Right kidney (tissue), 1 donor: ENCODE measurements at regions not wholly inside any gene's neighbourhood (a gene's known extent, or its start where the extent isn't known, plus 50 kb on each side); places are given as distances from the start of the nearest gene placed in this dataset.

Experiments used
- DNase-seq: peaks from one replicate; pipeline ENCODE4 v3.0.0-alpha.2; 2016

DNA sequence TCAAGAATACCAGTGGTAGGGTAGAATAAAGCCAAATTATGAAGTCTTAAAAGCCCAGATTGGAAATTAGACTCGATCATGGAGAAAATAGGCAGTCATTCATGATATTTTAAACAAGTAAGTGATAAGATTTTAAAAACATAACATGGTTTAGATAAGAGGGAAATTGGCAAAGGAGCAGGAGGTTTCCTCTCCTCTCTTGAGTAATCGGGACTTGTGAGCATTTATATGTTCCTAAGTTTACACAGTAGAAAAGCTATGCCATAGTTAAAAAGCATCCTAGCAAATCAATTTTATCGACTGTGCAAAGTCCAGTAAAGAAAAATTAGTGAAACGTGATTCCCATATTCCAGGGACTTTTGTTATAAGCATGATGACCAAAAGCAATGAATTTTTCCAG is 313.2 kb downstream of the AHR start:
- DNase-seq, result no peak

DNA sequence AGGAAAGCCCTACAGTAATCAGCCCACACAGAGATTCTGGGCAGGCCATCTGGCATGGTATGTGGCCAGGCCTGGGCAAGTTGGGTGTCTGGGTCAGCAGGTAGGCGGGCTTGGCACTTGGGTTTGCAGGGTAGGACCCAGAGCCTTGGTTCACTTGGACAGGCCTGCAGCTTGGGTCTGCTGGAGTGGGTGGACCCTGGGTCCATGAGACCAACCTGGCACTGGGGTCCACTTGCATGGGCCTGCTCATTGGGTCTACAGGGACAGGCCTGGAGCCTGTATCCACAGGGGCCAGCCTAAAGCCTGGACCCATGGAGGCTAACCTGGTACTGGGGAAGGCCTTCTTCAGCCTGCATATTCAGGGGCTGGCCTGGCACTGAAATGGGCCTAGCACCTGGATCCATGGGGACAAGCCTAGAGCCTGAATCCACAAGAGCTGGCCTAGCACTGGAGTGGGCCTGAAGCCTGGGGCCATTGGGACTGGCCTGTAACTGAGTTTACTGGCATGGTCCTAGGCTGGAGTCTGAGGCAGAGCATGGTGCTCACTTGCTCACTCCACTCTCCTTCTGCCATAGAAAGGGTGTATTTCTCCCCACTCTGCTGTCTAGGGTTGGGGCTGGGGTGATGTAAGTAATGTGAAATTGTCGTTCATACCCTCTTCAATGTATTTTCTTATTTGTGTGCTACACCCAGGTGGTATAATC is 315.0 kb downstream of the AHR start:
- no peak for DNase-seq

DNA sequence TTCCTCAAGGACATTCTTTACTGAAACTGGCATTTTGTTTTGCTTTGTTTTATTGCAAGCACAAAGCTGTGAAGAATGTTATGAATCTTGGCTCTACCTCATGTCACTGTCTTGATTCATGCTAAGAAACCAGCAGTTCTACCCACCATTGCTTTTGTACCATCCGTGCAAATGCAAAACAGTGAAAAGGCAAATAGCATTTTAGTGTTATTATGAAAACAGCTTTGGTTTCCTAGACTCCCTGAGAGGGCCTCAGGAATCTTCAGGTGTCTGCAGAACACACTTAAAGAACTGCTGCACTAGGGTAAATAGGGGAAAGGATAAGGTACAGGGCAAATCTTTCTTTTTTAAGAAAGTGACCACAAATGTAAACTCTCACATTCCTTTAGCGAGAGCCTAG is 318.9 kb downstream of the AHR start:
- DNase-seq, result no peak

DNA sequence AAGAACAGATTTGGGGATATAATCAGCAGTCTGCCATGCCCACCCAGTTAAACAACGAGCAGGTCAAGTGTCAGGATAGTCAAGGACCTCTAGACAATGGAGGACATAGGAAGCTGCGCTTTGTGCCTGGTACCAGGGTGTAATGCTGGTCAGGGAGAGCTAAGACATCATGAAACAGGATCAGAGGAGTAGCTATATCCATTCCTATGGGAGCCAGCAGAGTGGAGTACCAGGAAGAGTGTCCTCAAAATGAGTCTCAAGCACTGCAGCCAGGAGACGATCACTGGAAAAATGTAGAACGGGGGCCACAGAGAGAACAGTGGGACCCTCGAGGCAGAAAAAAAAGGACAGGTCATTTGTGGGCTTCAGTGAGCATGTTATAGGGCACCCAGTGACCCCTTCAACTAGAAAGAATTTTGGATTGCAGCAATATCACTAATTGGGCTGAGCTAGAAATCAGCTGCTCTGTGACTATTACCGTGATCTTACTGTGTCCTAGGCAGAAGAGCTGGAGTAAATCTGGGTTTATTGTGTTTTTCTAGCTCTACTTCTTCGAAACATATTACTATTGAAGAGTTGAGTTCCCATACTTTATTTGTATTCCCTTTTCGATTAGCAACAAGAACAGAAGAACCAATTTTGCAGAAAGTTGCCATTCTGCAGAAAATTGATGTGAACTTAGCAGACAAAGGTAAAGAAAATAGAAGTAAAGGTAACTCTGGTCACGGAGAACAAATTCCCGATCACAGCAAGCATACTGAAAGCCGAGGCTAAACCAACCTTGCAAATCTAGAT is 319.6 kb downstream of the AHR start:
- no peak for DNase-seq

DNA sequence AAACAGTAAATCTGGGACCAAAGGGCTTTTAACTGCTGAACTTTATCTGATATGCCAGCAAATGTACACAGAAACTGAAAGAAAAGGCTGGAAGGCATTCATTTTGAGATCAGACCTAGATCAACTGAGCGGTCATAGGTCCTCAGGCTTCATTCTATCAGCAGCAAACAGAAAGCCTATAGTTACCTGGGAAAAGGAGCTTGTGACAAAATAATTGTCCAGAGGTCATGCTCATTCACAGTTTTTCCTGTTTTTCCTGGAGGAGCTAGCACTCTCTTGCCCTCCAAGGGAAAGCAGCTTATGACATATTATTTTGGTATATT is 320.2 kb downstream of the AHR start:
- no peak for DNase-seq

DNA sequence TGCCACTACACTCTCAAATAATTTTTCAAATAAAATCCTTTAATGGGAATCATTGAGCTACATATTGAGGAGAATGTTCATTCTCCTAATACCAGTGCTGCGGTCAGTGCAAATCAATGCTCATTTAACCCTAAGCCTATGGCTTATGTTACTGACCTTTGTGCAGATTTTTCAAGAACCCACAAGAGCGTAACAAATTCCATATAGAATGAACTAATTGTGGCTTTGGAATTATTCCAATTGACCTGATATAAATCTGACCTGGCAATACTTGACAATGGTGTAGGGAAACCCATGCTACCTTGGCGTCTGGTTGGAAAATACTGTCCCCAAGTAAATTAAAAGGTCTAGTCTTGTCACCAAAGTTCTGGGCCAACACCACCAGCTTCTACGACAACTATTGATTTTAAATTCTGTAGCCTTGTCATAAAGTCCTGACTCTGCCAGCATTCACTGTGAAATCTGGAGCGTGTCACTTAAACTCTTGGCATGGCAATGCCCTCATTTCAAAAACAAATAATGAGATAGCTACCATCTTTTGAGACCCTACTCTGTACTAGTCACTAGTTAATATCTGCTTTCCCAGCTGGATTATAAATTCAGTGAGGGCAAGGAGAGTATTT is 320.9 kb downstream of the AHR start:
- DNase-seq, result no peak

DNA sequence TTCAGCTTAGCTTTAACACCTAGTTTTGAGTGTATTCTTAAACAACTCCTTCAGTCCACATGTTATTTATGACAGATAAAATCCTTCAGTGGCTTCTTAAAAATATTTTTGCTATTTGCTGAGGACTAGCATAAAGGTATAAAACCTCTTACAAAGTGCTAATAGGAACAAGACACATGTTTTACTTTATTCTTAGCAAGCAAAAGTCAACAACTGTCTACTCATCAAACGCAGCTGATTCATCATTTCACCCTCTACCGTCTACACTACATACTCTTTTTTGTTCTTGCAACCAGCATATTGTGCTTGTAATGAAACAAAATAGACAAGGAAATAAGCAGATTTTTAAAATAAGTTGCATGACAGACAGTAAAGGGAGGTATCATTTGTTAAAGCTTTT is 319.7 kb downstream of the SNX13 start:
- no peak for DNase-seq

DNA sequence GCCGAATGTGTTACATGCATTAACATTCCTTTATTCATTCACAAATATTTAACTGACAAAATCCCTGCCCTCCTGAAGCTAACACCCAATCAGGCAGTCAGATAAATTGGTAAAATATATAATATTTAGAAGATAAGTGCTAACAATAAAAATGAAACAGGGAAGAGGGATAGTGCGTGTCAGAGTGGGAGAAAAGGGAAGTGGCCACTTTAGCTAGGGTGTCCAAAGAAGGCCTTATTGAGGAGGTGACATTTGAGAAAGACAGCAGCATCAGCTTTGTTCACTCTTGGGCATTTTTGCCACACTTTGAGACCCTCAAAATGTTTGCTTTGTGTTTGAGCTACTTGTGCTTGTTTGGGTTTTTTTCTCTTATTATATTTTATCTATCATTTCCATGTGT is 317.8 kb downstream of the SNX13 start:
- no peak for DNase-seq

DNA sequence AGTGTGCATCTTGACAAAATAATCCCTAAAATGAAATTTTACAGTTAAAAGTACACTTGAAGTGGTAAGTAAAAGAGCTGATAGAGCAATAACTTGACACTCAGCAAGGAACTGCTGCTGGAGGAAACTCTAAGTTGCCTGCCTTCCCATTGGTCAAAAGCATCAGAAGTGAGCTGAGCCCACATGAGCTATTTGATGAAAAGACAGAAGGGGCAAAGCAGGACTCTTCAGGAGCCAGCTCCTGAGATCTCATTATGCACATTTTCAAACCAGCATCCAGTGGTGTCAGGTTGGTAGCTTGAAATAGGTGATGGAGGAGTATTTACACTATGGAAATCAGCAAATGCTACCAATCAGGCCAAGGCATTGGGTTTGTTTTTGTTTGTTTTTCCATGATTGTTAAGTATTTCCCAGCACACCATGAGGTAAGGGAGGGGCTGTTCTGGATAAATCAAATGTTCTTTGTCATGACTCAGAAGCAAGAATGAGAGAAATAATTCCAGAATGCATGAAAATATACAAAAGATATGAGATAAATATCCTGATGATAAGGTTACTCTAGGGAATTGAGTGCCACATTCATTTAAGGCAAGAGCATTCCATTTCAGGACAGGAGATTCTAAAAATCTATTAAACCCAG is 316.6 kb downstream of the SNX13 start:
- no peak for DNase-seq

DNA sequence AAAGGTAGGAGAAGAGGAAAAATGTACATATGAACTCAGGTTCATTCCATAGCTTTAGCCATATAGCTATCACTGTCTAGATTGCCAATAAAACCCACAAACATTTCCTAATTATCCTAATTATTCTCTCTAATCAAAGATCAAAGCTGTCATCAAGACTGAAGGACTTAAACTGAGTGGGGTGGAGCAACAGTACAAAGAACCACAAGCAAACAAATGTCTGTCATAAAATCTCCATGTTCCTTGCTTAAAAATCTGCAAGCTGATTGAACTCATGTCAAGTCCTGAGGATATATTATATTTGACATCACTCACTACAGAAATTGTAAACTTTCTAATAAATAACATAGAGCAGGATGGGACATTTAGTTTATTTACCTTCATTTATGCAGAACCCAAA is 315.9 kb downstream of the SNX13 start:
- no peak for DNase-seq

DNA sequence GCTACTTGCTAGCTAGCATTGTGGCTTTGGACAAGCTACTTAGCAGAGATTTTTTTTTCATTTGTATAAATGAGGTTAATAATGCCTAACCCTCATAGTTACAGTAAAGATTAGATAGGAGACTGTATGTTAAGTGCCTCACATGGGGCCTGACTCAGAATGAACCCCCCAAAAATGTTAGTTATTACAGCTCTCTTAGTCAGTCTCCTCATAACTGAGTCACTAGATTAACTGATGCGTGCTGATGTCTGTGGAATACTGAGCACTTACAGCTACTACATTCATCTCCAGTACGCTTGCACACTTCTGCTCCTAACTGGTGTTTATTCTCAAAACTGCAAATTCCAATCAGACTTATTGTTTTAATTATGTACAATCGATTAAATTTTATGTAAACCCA is 315.3 kb downstream of the SNX13 start:
- DNase-seq, result no peak

DNA sequence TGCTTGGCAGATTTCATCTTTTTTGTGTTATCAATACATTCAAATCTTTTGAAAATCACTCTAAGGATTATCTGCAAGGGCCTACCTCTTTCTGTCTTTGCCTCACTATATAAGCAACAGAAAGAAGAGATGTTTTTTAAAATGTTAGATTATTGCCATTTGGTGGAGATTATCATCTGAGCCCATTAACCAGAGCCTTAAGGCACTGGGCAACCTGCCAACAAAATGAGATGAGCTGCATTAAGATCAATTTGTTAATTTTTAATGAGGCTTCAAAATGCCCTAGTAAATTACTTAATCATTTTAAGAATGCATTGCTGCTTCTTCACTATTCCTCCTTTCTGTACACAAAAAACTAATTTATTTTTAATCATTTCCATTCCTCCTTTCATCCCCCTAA is 314.1 kb downstream of the SNX13 start:
- DNase-seq, result no peak

DNA sequence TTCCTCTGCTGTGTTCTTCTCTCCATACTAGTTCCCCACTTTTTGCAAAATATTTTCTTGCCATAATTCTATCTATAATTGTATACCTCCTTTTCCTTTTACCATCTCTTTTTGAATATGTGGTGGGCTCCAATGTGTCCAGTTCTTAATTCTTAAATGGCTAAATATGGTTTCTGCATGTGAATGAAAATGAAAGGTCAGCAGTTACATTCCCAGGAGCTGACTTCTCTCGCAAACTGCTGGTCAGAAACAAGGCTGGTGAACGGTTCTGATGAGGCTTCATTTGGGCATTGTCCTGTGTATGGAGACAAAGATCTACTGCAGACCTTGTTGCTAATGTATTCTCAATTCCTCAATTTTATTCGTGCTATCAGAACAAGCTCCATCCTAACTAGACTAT is 309.2 kb downstream of the SNX13 start:
- DNase-seq, result no peak

DNA sequence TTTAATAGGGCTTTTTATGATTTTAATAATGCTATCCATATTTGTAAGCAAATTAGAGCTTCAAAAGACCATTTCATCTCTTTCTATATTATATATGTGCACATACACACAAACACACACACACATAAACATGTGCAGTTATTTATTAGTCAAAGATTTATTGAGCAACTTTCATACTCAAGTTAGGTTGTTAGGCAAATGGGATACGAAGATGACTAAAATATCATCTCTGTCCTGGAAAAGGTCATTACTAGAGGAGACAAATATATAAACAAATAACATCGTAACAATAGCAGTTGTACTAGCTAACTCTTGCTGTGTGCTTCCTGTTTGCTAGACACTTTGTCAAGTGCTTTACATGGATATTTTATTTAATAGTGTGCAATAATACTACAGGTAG is 307.9 kb downstream of the SNX13 start:
- DNase-seq, result no peak

DNA sequence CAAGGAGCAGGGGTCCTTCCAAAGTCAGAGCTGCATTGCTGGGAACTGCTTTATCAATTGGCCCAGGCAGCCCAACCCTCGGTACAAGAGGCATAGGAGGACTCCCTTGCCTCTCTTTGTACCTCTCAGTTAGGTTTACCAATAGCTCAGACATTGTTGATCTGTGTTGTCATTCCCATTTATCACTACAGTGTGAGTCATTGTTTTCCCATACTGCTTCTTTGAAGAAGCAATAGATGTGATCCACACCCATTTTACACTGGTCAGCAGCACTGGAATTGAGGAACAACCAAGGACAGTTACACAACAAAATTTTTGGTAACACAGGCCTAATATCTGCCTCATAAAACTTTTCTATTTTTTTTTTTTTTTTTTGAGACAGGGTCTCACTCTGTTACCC is 307.2 kb downstream of the SNX13 start:
- no peak for DNase-seq

DNA sequence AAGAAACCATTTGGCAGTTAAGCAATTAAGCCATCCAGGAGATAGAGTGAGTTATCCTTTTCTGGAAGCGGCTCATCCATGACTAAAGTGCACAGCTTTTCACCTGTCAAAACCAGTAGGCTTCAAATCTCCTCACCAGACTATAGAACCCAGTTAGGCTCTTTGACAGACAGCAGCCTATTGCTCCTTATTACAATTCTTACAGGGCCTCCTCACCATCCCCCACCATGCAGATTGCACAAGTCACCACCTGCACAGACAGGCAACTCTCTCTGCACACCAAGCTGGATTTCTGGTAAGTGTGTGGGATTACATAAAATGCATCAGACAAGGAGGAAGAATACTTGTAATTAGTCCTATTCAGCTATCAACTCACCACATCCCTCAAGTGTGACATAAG is 301.6 kb downstream of the SNX13 start:
- DNase-seq, result no peak

DNA sequence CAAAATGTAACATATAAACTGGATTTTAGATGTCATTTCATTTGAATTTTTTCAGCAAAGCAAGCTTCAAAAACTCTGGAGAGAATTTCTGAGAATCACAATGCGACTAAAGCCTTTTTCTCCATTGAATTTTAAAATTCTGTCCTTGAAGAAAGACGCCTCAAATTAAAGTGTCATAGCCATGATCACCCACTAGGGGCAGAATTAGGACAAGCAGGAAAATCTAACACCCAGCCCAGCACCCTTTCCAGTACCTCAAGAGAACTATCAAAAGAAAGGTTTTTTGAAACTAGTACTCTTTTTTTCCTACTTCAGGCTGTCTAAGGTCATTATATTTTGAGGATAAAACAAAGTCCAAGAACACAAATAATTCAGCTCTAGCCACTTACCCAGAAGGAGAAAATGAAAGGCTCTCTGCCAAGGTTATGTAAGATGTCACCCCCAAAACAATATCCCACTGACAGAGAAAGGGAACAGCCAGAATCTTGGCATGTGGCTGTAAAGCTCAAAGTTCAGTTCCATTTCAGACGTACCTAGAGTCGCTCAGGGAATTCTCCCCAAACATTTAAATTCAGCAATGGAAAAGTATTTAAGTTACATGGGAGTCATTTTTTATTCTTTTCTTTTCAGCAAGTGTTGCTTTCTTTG is 299.4 kb downstream of the SNX13 start:
- no peak for DNase-seq

DNA sequence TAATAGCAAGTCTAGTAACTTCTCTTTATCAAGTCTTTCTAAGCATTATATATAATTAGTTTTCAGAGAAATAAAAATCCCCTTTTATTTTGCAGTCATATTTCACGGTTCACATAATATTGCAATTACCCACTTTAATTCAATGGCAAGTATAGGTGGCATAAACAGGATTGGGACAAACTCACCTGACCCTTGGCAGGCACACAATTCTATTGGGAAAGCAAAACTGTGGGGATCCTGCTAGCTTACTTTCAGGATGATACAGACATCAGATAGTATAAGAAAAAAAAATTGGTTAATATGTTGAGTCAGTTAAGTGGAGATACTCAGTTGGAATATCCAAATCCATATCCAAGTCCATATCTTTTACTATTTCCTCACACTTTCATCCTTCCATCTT is 294.8 kb downstream of the SNX13 start:
- no peak for DNase-seq

DNA sequence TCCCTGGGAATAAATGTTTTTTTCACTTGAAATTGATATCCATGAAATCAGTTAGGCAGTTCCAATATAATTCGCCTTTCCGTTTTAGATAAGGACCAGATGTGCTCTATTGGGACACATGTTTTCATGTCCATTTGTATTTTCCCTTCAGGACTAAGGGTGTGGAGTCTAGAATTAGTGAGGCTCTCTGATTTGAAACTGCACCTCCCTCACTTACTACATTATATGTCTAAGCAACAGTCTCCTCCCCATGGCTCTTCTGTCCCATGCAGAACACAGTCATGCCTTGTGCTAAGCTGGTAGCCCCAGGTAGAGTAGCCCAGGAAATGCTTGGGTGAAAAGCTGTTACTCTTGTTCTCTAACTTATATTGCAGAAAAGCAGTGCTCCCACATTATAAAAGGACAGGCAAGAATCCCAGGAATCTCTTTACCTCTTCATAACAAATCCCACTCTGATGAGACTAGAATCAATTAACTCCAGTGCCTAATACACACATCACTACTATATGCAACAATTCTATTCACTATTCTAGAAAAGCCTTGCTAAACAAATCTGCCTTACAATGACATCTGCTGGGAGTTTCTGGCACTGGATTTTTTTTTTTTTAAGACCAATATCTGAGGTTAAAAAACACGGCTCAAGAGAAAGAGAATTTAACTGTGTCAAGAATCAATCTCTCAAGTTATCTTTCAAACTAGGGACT is 293.9 kb downstream of the SNX13 start:
- DNase-seq, result no peak

DNA sequence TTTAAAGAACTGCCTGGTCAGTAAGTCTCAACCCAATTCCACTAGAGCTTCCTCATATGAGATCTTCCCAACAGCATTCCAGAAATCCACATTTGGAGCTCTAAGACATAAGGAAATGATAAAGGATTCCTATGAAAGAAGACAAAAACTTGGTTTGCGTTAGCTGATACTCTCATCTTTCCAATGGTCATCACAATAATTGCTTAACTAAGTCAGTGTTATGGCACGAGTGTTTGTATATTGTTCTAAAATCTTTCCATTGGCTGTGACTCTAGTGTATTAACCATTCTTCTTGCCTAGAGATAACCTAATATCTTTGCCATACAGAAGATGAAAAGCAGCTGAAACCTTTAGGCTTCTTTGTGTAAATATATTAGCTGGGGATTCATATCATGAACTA is 289.0 kb downstream of the SNX13 start:
- DNase-seq, result no peak

DNA sequence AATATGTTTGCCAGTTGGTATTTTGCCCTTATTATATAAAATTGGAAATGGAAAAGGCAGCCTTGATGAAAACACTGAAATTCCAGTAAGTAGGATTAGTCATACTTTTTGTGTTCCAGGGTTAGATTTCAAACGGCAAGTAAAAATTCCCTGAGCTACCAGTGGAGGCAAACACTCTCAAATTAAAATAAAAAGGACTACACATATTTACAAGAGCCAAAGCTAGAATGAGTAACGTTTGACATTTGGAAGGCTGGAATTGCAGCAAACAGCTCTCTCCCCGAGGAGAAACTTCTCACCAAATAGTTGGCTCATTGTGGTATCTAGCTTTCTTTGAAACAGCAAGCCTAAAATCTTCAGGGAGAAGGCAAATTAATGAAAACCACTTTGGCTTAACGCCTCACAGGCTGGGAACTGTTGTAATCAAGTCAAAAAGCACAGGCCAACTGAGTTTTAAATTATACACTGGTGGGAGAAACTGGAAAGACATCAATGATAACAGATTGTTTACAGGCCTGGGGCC is 288.4 kb downstream of the SNX13 start:
- no peak for DNase-seq

DNA sequence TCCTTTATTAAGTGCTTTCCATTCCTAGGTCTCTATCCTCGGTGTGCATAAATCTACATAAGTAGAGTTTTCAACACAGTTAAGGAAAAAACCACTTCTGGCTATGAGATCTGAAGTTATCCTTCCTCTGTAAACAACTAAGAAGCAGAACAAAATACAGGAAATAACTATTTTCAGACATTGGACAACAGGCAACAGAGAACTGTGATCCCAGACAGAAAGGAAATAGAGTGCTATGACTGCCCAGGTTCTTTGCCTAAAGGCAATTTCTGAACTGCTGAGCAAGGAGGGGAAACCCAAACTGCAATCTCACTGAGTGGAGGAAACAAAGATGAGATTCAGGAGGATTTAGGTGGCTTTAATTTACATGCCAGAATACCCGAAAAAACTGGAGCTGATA is 285.4 kb downstream of the SNX13 start:
- DNase-seq, result no peak
